ENCODE measurements at regions not wholly inside any gene's neighbourhood (a gene's known extent, or its start where the extent isn't known, plus 50 kb on each side); places are given as distances from the start of the nearest gene placed in this dataset.
"Not testable (repeated sequence)": the region's sequence is repeated elsewhere in the genome, so short reads cannot be mapped to it uniquely, and the experiment has no call there.

- intact Hi-C loops (cut with DNase I): no loop called here
- no peaks in the 10 kb centered on the region for H3K4me1 ChIP-seq
- 74 to 77% (median 75%) methylated on average over 20 of the region's 20 CpGs for WGBS, 4 donors
- no peaks in the 10 kb centered on the region for H3K27me3 ChIP-seq
- no peak overlapping the region for H3K27ac ChIP-seq
- no peaks in the 10 kb centered on the region for H3K36me3 ChIP-seq
- TF ChIP-seq CTCF (IDR thresholded peaks at IDR 0.05): no peak
- no peak for TF ChIP-seq POLR2A (IDR thresholded peaks at IDR 0.05)
- DNase-seq (peak in 2 of 5 donors; percentile 17 to 51), ATAC-seq (no peak)
- H3K9me3 ChIP-seq: no peaks in the 10 kb centered on the region
- H3K4me3 ChIP-seq: no peak overlapping the region
Observed at GRCh38 chr16:21526923-21527807, 72.2 kb upstream of the METTL9 start.

GRCh38 chr16:21529060-21529658 lies 70.2 kb upstream of the METTL9 start:
- H3K27me3 ChIP-seq; H3K36me3 ChIP-seq; H3K9me3 ChIP-seq; H3K4me3 ChIP-seq; H3K27ac ChIP-seq; H3K4me1 ChIP-seq; intact Hi-C loops (cut with DNase I); ATAC-seq: not testable (repeated sequence)
- peak in 1 of 5 donors; percentile 32 for DNase-seq
- 83 to 86% (median 85%) methylated on average over 13 to 14 of the region's 14 CpGs for WGBS, 4 donors

GRCh38 chr16:21530729-21531383 lies 68.5 kb upstream of the METTL9 start:
- H3K27me3 ChIP-seq; H3K4me3 ChIP-seq; H3K4me1 ChIP-seq; H3K9me3 ChIP-seq; H3K27ac ChIP-seq; H3K36me3 ChIP-seq; intact Hi-C loops (cut with DNase I): not testable (repeated sequence)
- 72 to 85% (median 78%) methylated on average over 5 to 7 of the region's 8 CpGs for WGBS, 4 donors
- peak in 1 of 5 donors; percentile 32 for DNase-seq
- peak in 2 of 4 donors; percentile 47 to 62 for ATAC-seq

GRCh38 chr16:21532996-21533395 lies 66.4 kb upstream of the METTL9 start:
- H3K4me3 ChIP-seq; H3K27ac ChIP-seq; H3K27me3 ChIP-seq; H3K4me1 ChIP-seq; intact Hi-C loops (cut with DNase I); H3K9me3 ChIP-seq; H3K36me3 ChIP-seq; DNase-seq: not testable (repeated sequence)
- 88 to 96% (median 93%) methylated on average over 4 to 7 of the region's 7 CpGs for WGBS, 4 donors
- ATAC-seq: peak in 1 of 4 donors; percentile 7

GRCh38 chr16:21533474-21533873 lies 65.9 kb upstream of the METTL9 start:
- H3K4me3 ChIP-seq; H3K27ac ChIP-seq; DNase-seq; H3K27me3 ChIP-seq; H3K9me3 ChIP-seq; H3K36me3 ChIP-seq; H3K4me1 ChIP-seq; intact Hi-C loops (cut with DNase I); ATAC-seq: not testable (repeated sequence)
- 97 to 98% (median 98%) methylated on average over 10 of the region's 10 CpGs for WGBS, 4 donors

GRCh38 chr16:21534561-21534960 lies 64.8 kb upstream of the METTL9 start:
- H3K9me3 ChIP-seq; H3K4me1 ChIP-seq; intact Hi-C loops (cut with DNase I); H3K27me3 ChIP-seq; H3K4me3 ChIP-seq; H3K36me3 ChIP-seq; H3K27ac ChIP-seq: not testable (repeated sequence)
- ATAC-seq (peak in 2 of 4 donors; percentile 23 to 28), DNase-seq (peak in 1 of 5 donors; percentile 46)
- TF ChIP-seq CTCF (IDR thresholded peaks at IDR 0.05): peak in 3 of 12 donors; percentile 7 to 14 (median 11)
- WGBS, 4 donors: 78 to 94% (median 85%) methylated on average over 6 to 7 of the region's 7 CpGs

- DNase-seq: peak in 1 of 5 donors; percentile 9
- H3K27me3 ChIP-seq; H3K9me3 ChIP-seq; H3K4me3 ChIP-seq; H3K36me3 ChIP-seq; H3K27ac ChIP-seq; ATAC-seq; intact Hi-C loops (cut with DNase I); H3K4me1 ChIP-seq: not testable (repeated sequence)
- 62 to 85% (median 71%) methylated on average over 4 to 5 of the region's 7 CpGs for WGBS, 4 donors
Observed at GRCh38 chr16:21535201-21535600, 64.2 kb upstream of the METTL9 start.

GRCh38 chr16:21536740-21537139 lies 62.6 kb upstream of the METTL9 start:
- WGBS, 4 donors: 43 to 85% (median 79%) methylated on average over 3 to 12 of the region's 16 CpGs
- H3K4me3 ChIP-seq; H3K27me3 ChIP-seq; H3K9me3 ChIP-seq; ATAC-seq; H3K27ac ChIP-seq; H3K36me3 ChIP-seq; intact Hi-C loops (cut with DNase I): not testable (repeated sequence)
- peak in 1 of 5 donors; percentile 32 for DNase-seq
- peaks cover 0 to 16% (median 0%) of the 10 kb centered on the region in 12 donors for H3K4me1 ChIP-seq
